ACHN (cell line): ENCODE measurements at regions not wholly inside any gene's neighbourhood (a gene's known extent, or its start where the extent isn't known, plus 50 kb on each side); places are given as distances from the start of the nearest gene placed in this dataset.

ENCODE experiments used
- DNase-seq: peaks from one replicate; pipeline ENCODE4 v3.0.0-alpha.2; 2015
- in situ Hi-C: cut with HindIII; loops from 2 replicates; pipeline ENCODE4 v1.10.0; 2017; ENCODE audit warnings: low sequenced_read_pairs, low pct_ligation_motif_present, low pct_unique_long_range_greater_than_20kb

GRCh38 chr11:130629039-130629438 is 180.6 kb downstream of the ADAMTS15 start:
- peak; percentile 8 for DNase-seq
- in situ Hi-C loops = loop anchor here (25.0 kb wide), 1 partner anchor 192 kb away; the partner anchor contains the start of genes ADAMTS15 and ADAMTS8

DNA sequence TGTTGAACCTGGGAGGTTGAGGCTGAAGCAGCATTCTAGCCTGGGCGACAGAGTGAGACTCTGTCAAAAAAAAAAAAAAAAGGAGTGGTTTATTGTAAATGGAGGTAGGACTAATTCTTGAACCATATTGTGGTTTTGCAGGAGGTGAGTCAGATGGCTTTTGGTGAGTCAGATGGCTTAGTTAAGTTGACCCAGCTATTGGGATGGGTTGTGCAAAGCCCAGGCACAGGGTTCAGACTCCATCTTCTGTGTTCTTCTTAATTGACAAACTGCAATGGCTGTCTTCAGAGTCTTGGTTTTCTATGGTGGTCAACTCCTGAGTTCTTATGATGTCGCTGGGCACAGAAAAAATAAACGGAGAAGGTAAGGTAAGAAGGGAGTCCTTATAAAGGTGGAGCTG is 182.7 kb downstream of the ADAMTS15 start:
- DNase-seq = peak; percentile 88
- in situ Hi-C loops = loop anchor here (25.0 kb wide), 1 partner anchor 194 kb away; the partner anchor contains the start of genes ADAMTS15 and ADAMTS8

DNA sequence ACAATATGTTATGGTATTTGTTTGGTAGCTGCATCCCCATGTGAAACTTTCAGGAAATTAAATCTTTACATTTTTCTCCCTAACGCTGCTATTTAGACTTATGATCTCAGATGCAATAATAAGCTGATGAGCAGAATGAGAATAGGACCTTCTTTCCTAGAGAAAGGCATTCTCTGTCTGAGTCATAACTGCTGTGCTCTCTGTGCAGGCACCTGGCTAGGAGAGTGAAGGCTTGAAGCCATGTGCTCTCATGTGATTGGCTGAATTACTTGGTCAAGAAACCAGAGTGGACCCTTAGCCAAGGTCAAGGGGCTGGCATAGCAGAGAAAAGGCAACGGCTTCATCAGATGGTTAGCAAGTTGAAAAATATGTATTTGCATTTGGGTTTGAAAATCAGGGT is 185.0 kb downstream of the ADAMTS15 start:
- in situ Hi-C loops = loop anchor here (25.0 kb wide), 1 partner anchor 196 kb away; the partner anchor contains the start of genes ADAMTS15 and ADAMTS8
- peak; percentile 7 for DNase-seq

DNA sequence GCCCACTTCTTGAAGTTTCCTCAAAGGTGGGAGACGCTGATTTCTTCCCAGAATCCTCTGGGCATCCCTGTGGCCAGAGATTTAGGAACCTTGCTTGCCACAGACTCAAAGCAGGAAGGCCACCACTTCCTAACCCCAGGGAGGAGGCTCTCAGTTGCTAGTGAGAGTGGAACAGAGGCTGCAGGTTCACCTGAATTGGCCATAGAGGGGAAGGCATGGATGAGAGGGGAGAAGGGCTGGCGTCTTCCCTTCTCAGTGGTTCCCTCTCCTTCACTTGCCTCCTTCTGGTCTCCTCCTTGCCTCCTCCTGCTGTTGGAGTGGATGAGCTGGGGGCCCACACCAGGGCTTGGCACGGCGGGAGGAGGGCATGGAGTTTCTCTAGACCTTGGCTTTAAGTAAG is 185.7 kb downstream of the ADAMTS15 start:
- DNase-seq = no peak
- in situ Hi-C loops = loop anchor here (25.0 kb wide), 1 partner anchor 197 kb away; the partner anchor contains the start of genes ADAMTS15 and ADAMTS8

DNA sequence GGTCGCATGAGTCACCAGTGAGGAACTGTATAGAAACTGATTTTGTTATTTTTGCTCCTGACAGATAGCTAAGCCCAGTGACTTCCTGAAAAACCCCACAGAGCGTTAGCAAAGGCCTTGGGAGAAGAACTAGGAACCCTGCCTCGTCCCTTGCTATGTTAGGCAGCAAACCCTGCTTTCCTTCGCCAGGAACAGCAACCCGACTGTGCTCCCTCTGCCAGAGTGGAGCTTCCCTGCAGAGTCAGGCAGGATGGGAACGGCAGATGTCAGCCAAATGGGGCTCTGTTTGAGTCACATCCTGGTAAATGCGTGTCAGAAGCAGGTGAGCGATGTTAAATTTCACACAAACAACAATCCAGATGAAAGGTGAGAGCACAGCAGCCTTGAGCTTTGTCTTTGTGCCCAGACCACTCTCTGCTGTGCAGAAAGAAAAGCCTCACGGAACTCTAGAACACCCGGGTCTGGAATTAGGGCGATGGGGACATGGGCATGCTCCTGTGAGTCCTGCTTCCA is 186.6 kb downstream of the ADAMTS15 start:
- in situ Hi-C loops = loop anchor here (25.0 kb wide), 1 partner anchor 198 kb away; the partner anchor contains the start of genes ADAMTS15 and ADAMTS8

GRCh38 chr11:130635937-130636630 is 187.6 kb downstream of the ADAMTS15 start:
- DNase-seq = no peak
- in situ Hi-C loops = loop anchor here (25.0 kb wide), 1 partner anchor 199 kb away; the partner anchor contains the start of genes ADAMTS15 and ADAMTS8

More for the DNA sequence above, 186.6 kb downstream of the ADAMTS15 start:
- DNase-seq = peak; percentile 25

DNA sequence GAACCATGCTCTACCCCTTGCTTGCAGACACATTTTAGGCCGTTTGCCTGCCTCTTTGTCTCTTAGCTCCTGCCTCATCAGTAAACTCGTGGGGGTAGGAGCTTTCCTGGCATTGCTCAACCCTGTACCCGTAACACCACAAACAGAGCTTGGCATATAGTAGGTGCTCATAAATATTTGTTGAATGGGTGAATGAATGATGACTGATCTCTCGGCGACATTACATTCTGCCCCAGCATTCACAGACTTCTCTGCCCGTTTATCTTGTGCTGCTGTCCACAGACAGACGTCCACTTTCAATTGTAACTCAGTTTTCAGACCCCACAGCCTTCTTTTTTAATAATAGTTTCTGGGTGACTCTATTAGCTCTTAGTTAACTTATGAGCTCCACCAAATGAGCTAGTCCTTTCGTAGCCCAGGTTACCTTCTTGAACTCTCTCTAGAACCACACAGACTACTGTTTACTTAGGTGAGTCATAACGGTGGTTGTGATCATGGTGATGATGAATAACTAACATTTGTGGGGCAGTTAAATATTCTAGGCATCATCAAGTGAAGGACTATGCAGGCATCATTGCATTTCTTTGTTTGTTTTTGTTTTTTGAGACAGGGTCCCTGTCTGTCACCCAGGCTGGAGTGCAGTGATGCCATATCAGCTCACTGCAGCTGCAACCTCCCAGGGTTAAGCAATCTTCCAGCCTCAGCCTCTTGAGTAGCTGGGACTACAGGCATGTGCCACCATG is 188.4 kb downstream of the ADAMTS15 start:
- in situ Hi-C loops = loop anchor here (25.0 kb wide), 1 partner anchor 200 kb away; the partner anchor contains the start of genes ADAMTS15 and ADAMTS8
- DNase-seq = peak; percentile 87

DNA sequence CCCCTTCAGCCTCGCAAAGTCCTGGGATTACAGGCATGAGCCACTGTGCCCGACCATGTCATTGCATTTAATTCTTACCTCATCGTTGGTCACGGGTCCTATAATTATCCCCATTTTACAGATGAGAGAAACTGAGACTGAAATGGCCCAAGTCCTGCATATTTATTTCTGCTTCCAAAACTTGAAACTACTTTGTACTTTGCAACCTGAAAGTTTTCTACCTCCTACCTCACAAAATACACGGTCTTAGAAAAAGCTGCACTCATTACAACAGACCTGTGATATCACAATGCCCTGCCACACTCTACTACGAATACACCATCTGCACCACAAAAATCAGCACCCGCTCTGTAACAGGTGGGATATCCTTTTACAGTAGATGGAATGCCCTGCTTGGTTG is 189.1 kb downstream of the ADAMTS15 start:
- in situ Hi-C loops = loop anchor here (25.0 kb wide), 1 partner anchor 200 kb away; the partner anchor contains the start of genes ADAMTS15 and ADAMTS8
- DNase-seq = no peak

GRCh38 chr11:130638033-130638432 is 189.6 kb downstream of the ADAMTS15 start:
- in situ Hi-C loops = loop anchor here (25.0 kb wide), 1 partner anchor 201 kb away; the partner anchor contains the start of genes ADAMTS15 and ADAMTS8
- DNase-seq = no peak

- in situ Hi-C loops = loop anchor here (25.0 kb wide), 1 partner anchor 201 kb away; the partner anchor contains the start of genes ADAMTS15 and ADAMTS8
- DNase-seq = no peak
These were observed 190.2 kb downstream of the ADAMTS15 start for GRCh38 chr11:130638624-130639023.

DNA sequence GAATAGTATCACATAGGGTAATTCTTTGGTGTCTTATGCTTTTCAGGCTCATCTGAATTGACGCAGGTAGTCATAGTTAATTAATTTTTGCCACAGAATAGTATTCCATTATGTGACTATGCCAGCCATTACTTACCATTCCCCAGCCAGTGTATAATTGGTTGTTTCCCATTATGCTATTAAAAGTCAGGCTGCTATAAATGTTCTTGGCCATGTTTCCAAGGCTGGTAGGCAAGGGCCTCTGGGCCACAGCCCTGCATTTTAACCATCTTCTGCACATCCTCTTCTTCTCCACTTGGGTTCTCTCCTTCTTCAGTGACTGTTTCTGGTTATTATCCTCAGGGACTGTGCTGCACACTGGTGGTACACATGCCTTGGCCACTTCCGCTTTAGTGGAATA is 190.9 kb downstream of the ADAMTS15 start:
- in situ Hi-C loops = loop anchor here (25.0 kb wide), 1 partner anchor 202 kb away; the partner anchor contains the start of genes ADAMTS15 and ADAMTS8
- no peak for DNase-seq

- in situ Hi-C loops = loop anchor here (25.0 kb wide), 1 partner anchor 203 kb away; the partner anchor contains the start of genes ADAMTS15 and ADAMTS8
- no peak for DNase-seq
These were observed 192.1 kb downstream of the ADAMTS15 start for GRCh38 chr11:130640526-130640925.

GRCh38 chr11:130641876-130642275 is 193.4 kb downstream of the ADAMTS15 start:
- DNase-seq = no peak
- in situ Hi-C loops = loop anchor here (25.0 kb wide), 1 partner anchor 205 kb away; the partner anchor contains the start of genes ADAMTS15 and ADAMTS8

GRCh38 chr11:130642994-130643393 is 194.5 kb downstream of the ADAMTS15 start:
- in situ Hi-C loops = loop anchor here (25.0 kb wide), 1 partner anchor 206 kb away; the partner anchor contains the start of genes ADAMTS15 and ADAMTS8
- no peak for DNase-seq

DNA sequence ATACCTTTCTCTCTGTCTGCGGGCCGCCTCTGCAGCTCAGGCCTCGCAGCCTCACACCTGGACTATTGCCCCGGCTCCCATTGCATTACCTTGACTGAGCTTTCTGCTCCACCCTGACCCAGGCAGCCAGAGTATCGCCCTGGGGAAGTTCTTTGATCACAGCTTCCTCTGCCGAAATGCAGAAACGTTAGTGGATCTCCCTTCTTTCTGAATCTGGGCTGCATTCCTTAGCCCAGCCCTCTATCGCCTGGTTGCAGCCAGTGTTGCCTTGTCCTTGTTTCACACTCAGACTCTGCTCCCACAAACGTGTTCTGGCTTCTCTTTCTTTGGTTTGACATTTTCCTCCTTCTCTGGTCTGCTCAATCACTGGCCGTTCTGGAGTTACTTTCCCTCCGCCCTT is 195.7 kb downstream of the ADAMTS15 start:
- in situ Hi-C loops = loop anchor here (25.0 kb wide), 1 partner anchor 207 kb away; the partner anchor contains the start of genes ADAMTS15 and ADAMTS8
- DNase-seq = no peak

DNA sequence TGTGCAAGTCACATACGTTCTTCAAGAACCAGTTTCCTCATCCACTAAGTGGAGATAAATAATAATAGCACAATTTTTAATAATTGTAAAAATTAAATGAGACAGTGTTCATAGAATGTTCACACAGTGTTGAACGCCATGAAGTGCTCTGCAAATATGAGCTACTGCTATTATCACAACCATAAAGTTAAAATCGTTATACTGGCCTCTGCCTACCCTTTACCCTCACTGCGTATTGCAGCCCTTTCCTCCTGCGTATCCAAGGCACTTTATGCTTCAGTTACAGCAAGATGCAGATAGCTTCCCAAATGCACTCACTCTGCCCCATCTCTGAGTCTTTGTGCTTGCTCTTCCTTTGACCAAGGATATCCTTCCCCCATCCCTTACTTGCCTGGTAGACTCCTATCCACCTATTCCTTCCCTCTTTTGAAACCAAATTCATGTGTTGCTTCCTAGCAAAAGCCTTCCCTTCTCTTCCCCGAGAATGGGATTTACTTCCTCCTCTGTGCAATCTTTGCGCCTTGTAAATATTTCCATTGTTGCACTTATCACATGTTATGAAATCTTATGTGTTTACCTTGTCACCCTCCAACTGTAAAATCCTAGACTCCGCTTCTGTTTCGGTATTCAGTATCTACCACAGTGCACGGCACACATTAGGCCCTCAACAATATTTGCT is 196.9 kb downstream of the ADAMTS15 start:
- in situ Hi-C loops = loop anchor here (25.0 kb wide), 1 partner anchor 208 kb away; the partner anchor contains the start of genes ADAMTS15 and ADAMTS8
- DNase-seq = no peak

DNA sequence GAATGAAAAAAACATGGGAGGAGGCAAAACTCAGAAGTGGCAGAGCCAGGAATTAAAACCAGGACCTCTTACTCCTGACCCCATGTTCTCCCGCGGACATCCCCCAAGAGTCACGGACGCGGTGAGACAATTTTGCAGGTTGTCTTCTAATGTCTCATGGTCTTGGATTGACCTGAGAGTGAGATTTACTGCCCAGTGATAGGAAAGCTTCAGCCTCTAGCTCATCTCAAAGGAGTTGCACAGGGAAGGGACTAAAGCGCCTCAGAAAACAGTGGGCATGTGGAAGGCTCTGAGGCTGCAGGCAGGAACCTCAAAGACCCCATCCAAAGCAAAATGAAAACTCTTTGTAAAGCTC is 197.4 kb downstream of the ADAMTS15 start:
- no peak for DNase-seq
- in situ Hi-C loops = loop anchor here (25.0 kb wide), 1 partner anchor 209 kb away; the partner anchor contains the start of genes ADAMTS15 and ADAMTS8

- no peak for DNase-seq
- in situ Hi-C loops = loop anchor here (25.0 kb wide), 1 partner anchor 210 kb away; the partner anchor contains the start of genes ADAMTS15 and ADAMTS8
These were observed 198.4 kb downstream of the ADAMTS15 start for GRCh38 chr11:130646881-130647280.
